Astrocyte of the cerebellum (primary cell): ENCODE measurements at regions not wholly inside any gene's neighbourhood (a gene's known extent, or its start where the extent isn't known, plus 50 kb on each side); places are given as distances from the start of the nearest gene placed in this dataset.

ENCODE experiments used
- DNase-seq: peaks from one replicate; pipeline ENCODE4 v3.0.0-alpha.2; 2011; ENCODE audit warnings: low read depth
- H3K4me3 ChIP-seq: 2 replicates; pipeline ENCODE4 v1.5.1; 2011; ENCODE audit warnings: mild to moderate bottlenecking, low read depth, low read length, moderate library complexity
- in situ Hi-C: cut with HindIII; loops from 2 replicates; pipeline ENCODE4 v1.10.0; 2017; ENCODE audit warnings: low sequenced_read_pairs
- TF ChIP-seq, protein P1 (sequence below): IDR thresholded peaks from 2 replicates; pipeline ENCODE4 v1.5.1; 2012; ENCODE audit warnings: low read length, low read depth, moderate library complexity, mild to moderate bottlenecking; ENCODE audit errors: missing control alignments

DNA sequence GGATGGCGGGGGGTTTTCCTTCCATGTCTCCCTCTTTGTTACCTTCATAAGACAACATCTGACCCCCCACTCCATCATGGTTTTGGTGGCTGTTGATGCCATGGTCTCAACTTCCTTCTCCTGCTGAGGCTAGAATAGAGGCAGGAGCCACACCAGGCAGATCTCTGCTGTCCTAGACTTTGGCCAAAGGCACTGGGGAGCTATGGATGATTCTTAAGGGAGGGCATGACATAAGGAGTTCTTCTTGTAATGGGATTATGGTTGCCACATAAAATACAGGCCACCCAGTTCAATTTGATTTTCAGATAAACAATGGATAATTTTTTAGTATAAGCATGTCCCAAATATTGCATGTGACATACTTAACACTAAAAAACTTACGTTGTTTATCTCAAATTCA is 52.2 kb upstream of the IER5L start:
- no peak for DNase-seq
- TF ChIP-seq, protein P1, sequence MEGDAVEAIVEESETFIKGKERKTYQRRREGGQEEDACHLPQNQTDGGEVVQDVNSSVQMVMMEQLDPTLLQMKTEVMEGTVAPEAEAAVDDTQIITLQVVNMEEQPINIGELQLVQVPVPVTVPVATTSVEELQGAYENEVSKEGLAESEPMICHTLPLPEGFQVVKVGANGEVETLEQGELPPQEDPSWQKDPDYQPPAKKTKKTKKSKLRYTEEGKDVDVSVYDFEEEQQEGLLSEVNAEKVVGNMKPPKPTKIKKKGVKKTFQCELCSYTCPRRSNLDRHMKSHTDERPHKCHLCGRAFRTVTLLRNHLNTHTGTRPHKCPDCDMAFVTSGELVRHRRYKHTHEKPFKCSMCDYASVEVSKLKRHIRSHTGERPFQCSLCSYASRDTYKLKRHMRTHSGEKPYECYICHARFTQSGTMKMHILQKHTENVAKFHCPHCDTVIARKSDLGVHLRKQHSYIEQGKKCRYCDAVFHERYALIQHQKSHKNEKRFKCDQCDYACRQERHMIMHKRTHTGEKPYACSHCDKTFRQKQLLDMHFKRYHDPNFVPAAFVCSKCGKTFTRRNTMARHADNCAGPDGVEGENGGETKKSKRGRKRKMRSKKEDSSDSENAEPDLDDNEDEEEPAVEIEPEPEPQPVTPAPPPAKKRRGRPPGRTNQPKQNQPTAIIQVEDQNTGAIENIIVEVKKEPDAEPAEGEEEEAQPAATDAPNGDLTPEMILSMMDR = no peak
- in situ Hi-C loops = no loop called here
- H3K4me3 ChIP-seq = no peak overlapping the region
